Astrocyte (in vitro differentiated cells and primary cell): ENCODE measurements at regions not wholly inside any gene's neighbourhood (a gene's known extent, or its start where the extent isn't known, plus 50 kb on each side); places are given as distances from the start of the nearest gene placed in this dataset.

Source experiments
- DNase-seq: peaks from one replicate; pipeline ENCODE4 v3.0.0-alpha.2; 2010; ENCODE audit warnings: low read depth
- FAIRE-seq: peaks from 2 replicates; lab custom pipeline; 2011; peaks lifted over from hg19 to GRCh38; lab: Jason Lieb, UNC
- H2AFZ ChIP-seq: 2 replicates; pipeline ENCODE4 v1.6.0; 2012; ENCODE audit warnings: low read depth, low read length, inconsistent platforms
- H3K27ac ChIP-seq: 2 replicates; pipeline ENCODE4 v1.5.1; 2011; ENCODE audit warnings: low read depth, low read length, inconsistent platforms
- H3K27me3 ChIP-seq: 2 replicates; pipeline ENCODE4 v1.6.0; 2011; ENCODE audit warnings: low read length, inconsistent platforms; ENCODE audit not compliant: insufficient read depth
- H3K36me3 ChIP-seq: 2 replicates; pipeline ENCODE4 v1.5.1; 2011; ENCODE audit warnings: low read length, inconsistent platforms; ENCODE audit not compliant: insufficient read depth
- H3K4me1 ChIP-seq: 2 replicates; pipeline ENCODE4 v1.5.1; 2011; ENCODE audit warnings: low read length, inconsistent platforms; ENCODE audit not compliant: insufficient read depth
- H3K4me2 ChIP-seq: 2 replicates; pipeline ENCODE4 v1.6.0; 2012; ENCODE audit warnings: low read length, inconsistent platforms
- H3K4me3 ChIP-seq: 2 replicates; pipeline ENCODE4 v1.5.1; 2011; ENCODE audit warnings: low read depth, mild to moderate bottlenecking, low read length, inconsistent platforms; ENCODE audit not compliant: insufficient read depth
- H3K79me2 ChIP-seq: 2 replicates; pipeline ENCODE4 v1.6.0; 2012; ENCODE audit warnings: mild to moderate bottlenecking, low read length, inconsistent platforms; ENCODE audit not compliant: insufficient read depth
- H3K9ac ChIP-seq: 2 replicates; pipeline ENCODE4 v1.6.0; 2012; ENCODE audit warnings: mild to moderate bottlenecking, low read length, inconsistent platforms
- H3K9me3 ChIP-seq: 2 replicates; pipeline ENCODE4 v1.5.1; 2012; ENCODE audit warnings: low read depth, mild to moderate bottlenecking, low read length, inconsistent platforms; ENCODE audit not compliant: insufficient read depth
- H4K20me1 ChIP-seq: 2 replicates; pipeline ENCODE4 v1.6.0; 2012; ENCODE audit warnings: low read length, inconsistent platforms; ENCODE audit not compliant: insufficient read depth
- H3K27ac Mint-ChIP-seq: one replicate; pipeline ENCODE4 v1.8.0; 2021; ENCODE audit warnings: mild to moderate bottlenecking, mixed read lengths; ENCODE audit not compliant: unreplicated experiment
- H3K27me3 Mint-ChIP-seq: one replicate; pipeline ENCODE4 v1.8.0; 2021; ENCODE audit warnings: low read depth, mixed read lengths; ENCODE audit not compliant: unreplicated experiment
- H3K36me3 Mint-ChIP-seq: one replicate; pipeline ENCODE4 v1.8.0; 2021; ENCODE audit warnings: low read depth, mixed read lengths; ENCODE audit not compliant: unreplicated experiment
- H3K4me1 Mint-ChIP-seq: one replicate; pipeline ENCODE4 v1.8.0; 2021; ENCODE audit warnings: low read depth, mixed read lengths; ENCODE audit not compliant: unreplicated experiment
- H3K4me3 Mint-ChIP-seq: one replicate; pipeline ENCODE4 v1.8.0; 2021; ENCODE audit warnings: mild to moderate bottlenecking, moderate library complexity, mixed read lengths; ENCODE audit not compliant: unreplicated experiment
- H3K9me3 Mint-ChIP-seq: one replicate; pipeline ENCODE4 v1.8.0; 2021; ENCODE audit warnings: mild to moderate bottlenecking, mixed read lengths; ENCODE audit not compliant: unreplicated experiment
- CTCF ChIP-seq: IDR thresholded peaks from 2 replicates; pipeline ENCODE4 v1.5.1; 2011; ENCODE audit warnings: low read depth, mild to moderate bottlenecking, inconsistent platforms, low read length, moderate library complexity; ENCODE audit not compliant: insufficient read depth
- EZH2 ChIP-seq: IDR thresholded peaks from 2 replicates; pipeline ENCODE4 v1.6.1; 2012; ENCODE audit warnings: mild to moderate bottlenecking, low read length, inconsistent platforms; ENCODE audit not compliant: insufficient read depth

GRCh38 chr2:71934595-71935261 is 212.9 kb downstream of the CYP26B1 start:
- Mint-ChIP-seq H3K4me3 (no peak overlapping the region), H3K36me3 (no peaks in the 10 kb centered on the region), H3K27me3 (peaks cover 71% of the 10 kb centered on the region), H3K9me3 (peaks cover 8% of the 10 kb centered on the region), H3K27ac (no peak overlapping the region), H3K4me1 (no peaks in the 10 kb centered on the region)
- Histone ChIP-seq H4K20me1 (no peaks in the 10 kb centered on the region), H3K27me3 (no peaks in the 10 kb centered on the region), H3K36me3 (no peaks in the 10 kb centered on the region), H3K79me2 (no peaks in the 10 kb centered on the region), H3K4me3 (no peak overlapping the region), H3K9ac (no peak overlapping the region), H3K9me3 (no peaks in the 10 kb centered on the region), H2AFZ (no peak overlapping the region), H3K4me1 (peaks cover 4% of the 10 kb centered on the region), H3K27ac (no peak overlapping the region), H3K4me2 (no peak overlapping the region)
- TF ChIP-seq EZH2 (no peak), CTCF (no peak)
- FAIRE-seq, result no peak
- peak; percentile 36 for DNase-seq

GRCh38 chr2:71934320-71934593 is 213.4 kb downstream of the CYP26B1 start:
- H3K27me3 ChIP-seq, result no peaks in the 10 kb centered on the region
- H3K27ac ChIP-seq, result no peak overlapping the region
- no peak overlapping the region for H3K4me2 ChIP-seq
- no peak for DNase-seq
- H3K36me3 ChIP-seq, result no peaks in the 10 kb centered on the region
- no peaks in the 10 kb centered on the region for H3K79me2 ChIP-seq
- H3K36me3 Mint-ChIP-seq, result no peaks in the 10 kb centered on the region
- H2AFZ ChIP-seq, result no peak overlapping the region
- no peak overlapping the region for H3K4me3 Mint-ChIP-seq
- TF ChIP-seq EZH2, result no peak
- TF ChIP-seq CTCF, result no peak
- H3K9me3 Mint-ChIP-seq, result peaks cover 8% of the 10 kb centered on the region
- no peak overlapping the region for H3K4me3 ChIP-seq
- peaks cover 4% of the 10 kb centered on the region for H3K4me1 ChIP-seq
- no peaks in the 10 kb centered on the region for H3K4me1 Mint-ChIP-seq
- H3K9me3 ChIP-seq, result no peaks in the 10 kb centered on the region
- no peak overlapping the region for H3K9ac ChIP-seq
- H3K27me3 Mint-ChIP-seq, result peaks cover 69% of the 10 kb centered on the region
- FAIRE-seq, result no peak
- H4K20me1 ChIP-seq, result no peaks in the 10 kb centered on the region
- no peak overlapping the region for H3K27ac Mint-ChIP-seq

GRCh38 chr2:71933467-71934319 is 214.0 kb downstream of the CYP26B1 start:
- no peak overlapping the region for H3K9ac ChIP-seq
- Mint-ChIP-seq H3K27ac (no peak overlapping the region), H3K4me3 (no peak overlapping the region), H3K36me3 (no peaks in the 10 kb centered on the region), H3K4me1 (no peaks in the 10 kb centered on the region), H3K9me3 (peaks cover 8% of the 10 kb centered on the region), H3K27me3 (peaks cover 64% of the 10 kb centered on the region)
- DNase-seq, result peak; percentile 14
- peaks cover 4% of the 10 kb centered on the region for H3K4me1 ChIP-seq
- peak overlapping the region; percentile 26 for H2AFZ ChIP-seq
- FAIRE-seq, result no peak
- H3K27me3 ChIP-seq, result no peaks in the 10 kb centered on the region
- no peaks in the 10 kb centered on the region for H4K20me1 ChIP-seq
- H3K4me3 ChIP-seq, result no peak overlapping the region
- TF ChIP-seq EZH2 (no peak), CTCF (no peak)
- no peak overlapping the region for H3K4me2 ChIP-seq
- H3K79me2 ChIP-seq, result no peaks in the 10 kb centered on the region
- H3K9me3 ChIP-seq, result no peaks in the 10 kb centered on the region
- no peak overlapping the region for H3K27ac ChIP-seq
- H3K36me3 ChIP-seq, result no peaks in the 10 kb centered on the region
